Panc1 (cell line): ENCODE measurements at regions not wholly inside any gene's neighbourhood (a gene's known extent, or its start where the extent isn't known, plus 50 kb on each side); places are given as distances from the start of the nearest gene placed in this dataset.

ENCODE experiments used
- SIN3A ChIP-seq: IDR thresholded peaks from 2 replicates; pipeline ENCODE4 v1.6.1; 2012; ENCODE audit warnings: low read depth, mild to moderate bottlenecking, low read length, moderate library complexity, borderline replicate concordance; ENCODE audit not compliant: insufficient read depth
- TF ChIP-seq, protein P1 (sequence below): fragments of 450-650 bp; IDR thresholded peaks from 2 replicates; pipeline ENCODE4 v1.5.1; 2017; ENCODE audit warnings: mild to moderate bottlenecking

DNA sequence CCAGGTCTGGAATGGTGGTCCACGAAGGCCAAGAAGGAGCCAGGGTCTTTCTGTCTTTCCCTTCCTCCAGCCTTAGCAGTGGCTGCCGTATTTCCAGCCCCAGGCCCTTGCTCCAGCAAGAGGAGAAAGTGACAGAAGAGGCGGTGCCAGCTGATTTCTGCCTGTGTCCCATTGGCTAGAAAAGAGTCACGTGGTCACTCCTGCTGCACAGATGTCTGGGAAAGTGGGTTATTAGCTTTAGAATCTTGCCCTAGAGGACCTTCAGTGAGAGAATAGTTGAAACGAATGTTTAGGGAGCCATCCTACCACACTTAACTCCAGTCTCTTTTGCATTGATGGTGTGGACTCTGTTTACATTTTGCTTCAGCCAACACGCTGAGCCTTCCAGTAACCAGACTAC is 99.3 kb upstream of the BCOR start:
- no peak for TF ChIP-seq SIN3A
- TF ChIP-seq, protein P1, sequence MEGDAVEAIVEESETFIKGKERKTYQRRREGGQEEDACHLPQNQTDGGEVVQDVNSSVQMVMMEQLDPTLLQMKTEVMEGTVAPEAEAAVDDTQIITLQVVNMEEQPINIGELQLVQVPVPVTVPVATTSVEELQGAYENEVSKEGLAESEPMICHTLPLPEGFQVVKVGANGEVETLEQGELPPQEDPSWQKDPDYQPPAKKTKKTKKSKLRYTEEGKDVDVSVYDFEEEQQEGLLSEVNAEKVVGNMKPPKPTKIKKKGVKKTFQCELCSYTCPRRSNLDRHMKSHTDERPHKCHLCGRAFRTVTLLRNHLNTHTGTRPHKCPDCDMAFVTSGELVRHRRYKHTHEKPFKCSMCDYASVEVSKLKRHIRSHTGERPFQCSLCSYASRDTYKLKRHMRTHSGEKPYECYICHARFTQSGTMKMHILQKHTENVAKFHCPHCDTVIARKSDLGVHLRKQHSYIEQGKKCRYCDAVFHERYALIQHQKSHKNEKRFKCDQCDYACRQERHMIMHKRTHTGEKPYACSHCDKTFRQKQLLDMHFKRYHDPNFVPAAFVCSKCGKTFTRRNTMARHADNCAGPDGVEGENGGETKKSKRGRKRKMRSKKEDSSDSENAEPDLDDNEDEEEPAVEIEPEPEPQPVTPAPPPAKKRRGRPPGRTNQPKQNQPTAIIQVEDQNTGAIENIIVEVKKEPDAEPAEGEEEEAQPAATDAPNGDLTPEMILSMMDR: no peak
